DMS53 treated with DMSO at 0.1 percent for 48 hours (cell line): ENCODE measurements at regions not wholly inside any gene's neighbourhood (a gene's known extent, or its start where the extent isn't known, plus 50 kb on each side); places are given as distances from the start of the nearest gene placed in this dataset.
A peak's percentile ranks its signal among the peaks of the same experiment; 100 is the strongest.

ENCODE experiments used
- DNase-seq: peaks from one replicate; lab custom pipeline; 2025; ENCODE audit not compliant: unreplicated experiment; lab: John Stamatoyannopoulos, UW

DNA sequence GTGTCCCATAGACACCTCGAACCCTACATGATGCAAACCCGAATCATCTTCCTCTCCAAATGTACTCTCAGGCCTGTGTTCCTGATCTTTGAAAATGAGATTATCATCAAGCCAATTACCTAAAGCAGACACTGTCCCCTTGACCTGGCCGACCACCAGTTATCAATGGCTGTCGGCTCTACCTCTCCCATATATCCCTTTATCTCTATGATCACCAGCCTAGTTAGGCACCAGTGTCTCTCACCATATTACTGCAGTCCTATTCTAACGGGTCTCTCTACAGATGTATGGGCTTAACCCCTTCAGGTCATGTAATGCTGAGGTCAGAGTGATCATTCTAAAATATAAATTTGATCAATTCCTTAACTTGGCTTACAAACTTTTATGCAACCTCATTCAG is 234.9 kb upstream of the MARCKS start:
- no peak for DNase-seq

GRCh38 chr6:113623129-113623528 is 234.0 kb upstream of the MARCKS start:
- DNase-seq: no peak

GRCh38 chr6:113625850-113626249 is 231.3 kb upstream of the MARCKS start:
- DNase-seq: no peak

- DNase-seq: peak; percentile 41
Observed at GRCh38 chr6:113626475-113626874, 230.7 kb upstream of the MARCKS start.

- no peak for DNase-seq
Observed at GRCh38 chr6:113627480-113627879, 229.7 kb upstream of the MARCKS start.

- no peak for DNase-seq
Observed at GRCh38 chr6:113629256-113629655, 227.9 kb upstream of the MARCKS start.

DNA sequence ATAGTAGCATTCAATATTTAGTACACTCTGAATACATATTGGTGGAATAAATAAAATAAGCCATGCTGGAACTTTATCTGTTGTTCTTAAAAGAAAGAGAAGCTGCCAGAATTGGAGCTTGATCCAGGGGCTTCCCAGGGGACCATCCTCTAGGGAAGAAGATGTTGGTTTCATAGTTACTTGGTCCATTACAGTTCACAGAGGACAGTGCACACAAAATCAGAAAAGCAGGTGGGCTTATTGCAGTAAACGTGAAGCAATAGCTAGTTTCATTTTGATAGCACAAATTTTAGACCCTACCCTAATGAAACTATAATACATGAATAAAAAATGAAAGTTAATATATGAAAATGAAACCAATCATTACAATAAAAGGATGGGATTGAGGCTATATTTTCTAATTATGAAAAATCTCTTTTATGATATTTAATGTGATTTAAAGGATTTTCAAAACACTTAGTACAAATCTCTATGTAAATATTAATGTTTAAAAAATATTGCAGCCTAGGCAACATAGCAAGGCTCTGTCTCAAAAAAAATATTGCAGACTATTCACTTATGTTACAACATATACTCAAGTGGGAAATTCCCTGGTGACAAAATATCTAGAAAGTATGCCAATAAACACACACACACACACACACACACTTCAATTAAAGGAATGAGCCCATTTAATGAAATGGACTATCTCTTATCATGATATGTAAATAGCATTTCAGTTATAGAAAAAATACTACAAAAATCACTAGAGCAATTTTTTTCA is 227.0 kb upstream of the MARCKS start:
- DNase-seq: no peak

GRCh38 chr6:113630738-113631535 is 226.2 kb upstream of the MARCKS start:
- peak; percentile 29 for DNase-seq

- no peak for DNase-seq
Observed at GRCh38 chr6:113631666-113632065, 225.5 kb upstream of the MARCKS start.

GRCh38 chr6:113632220-113632864 is 224.8 kb upstream of the MARCKS start:
- peak; percentile 72 for DNase-seq

- DNase-seq: no peak
Observed at GRCh38 chr6:113633638-113634037, 223.5 kb upstream of the MARCKS start.

GRCh38 chr6:113634352-113635163 is 222.6 kb upstream of the MARCKS start:
- no peak for DNase-seq

- DNase-seq: no peak
Observed at GRCh38 chr6:113635222-113635986, 221.7 kb upstream of the MARCKS start.

DNA sequence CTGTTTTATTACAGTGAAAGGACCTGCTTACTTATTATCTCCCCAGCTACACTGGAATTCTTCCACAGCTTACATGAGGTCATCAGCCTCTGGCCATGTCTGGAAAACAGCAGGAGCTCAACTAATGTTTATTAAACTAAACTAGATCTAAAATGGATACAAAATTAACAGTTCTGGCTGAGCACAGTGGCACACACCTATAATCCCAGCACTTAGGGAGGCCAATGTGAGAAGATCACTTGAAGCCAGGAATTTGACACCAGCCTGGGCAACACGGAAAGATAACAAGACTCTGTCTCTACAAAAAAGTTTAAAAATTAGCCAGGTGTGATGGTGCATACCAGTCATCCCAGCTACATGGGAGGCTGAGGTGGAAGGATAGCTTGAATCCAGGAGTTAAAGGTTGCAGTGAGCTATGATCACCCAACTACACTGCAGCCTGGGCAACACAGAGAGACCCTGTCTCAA is 220.8 kb upstream of the MARCKS start:
- peak; percentile 42 for DNase-seq

DNA sequence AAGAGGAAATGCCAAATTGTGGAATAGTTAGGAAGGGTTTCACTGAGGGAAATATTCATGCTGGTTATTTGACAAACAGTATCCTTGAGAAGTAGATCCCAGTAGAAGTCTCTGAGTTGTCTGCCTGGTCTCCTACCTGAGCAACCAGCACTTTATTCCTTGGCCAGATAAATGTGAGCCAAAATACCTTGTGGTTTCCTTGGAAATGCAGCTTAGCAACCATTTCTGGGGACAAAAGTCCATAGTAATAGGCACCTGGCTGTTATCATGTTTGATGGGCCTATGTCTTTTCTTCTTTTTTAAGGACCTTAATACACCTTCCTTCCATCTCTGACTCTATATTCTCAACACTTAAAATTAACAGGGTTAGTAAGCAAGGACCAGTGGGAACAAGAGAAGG is 217.1 kb upstream of the MARCKS start:
- no peak for DNase-seq

GRCh38 chr6:113642001-113642713 is 215.0 kb upstream of the MARCKS start:
- DNase-seq: no peak

DNA sequence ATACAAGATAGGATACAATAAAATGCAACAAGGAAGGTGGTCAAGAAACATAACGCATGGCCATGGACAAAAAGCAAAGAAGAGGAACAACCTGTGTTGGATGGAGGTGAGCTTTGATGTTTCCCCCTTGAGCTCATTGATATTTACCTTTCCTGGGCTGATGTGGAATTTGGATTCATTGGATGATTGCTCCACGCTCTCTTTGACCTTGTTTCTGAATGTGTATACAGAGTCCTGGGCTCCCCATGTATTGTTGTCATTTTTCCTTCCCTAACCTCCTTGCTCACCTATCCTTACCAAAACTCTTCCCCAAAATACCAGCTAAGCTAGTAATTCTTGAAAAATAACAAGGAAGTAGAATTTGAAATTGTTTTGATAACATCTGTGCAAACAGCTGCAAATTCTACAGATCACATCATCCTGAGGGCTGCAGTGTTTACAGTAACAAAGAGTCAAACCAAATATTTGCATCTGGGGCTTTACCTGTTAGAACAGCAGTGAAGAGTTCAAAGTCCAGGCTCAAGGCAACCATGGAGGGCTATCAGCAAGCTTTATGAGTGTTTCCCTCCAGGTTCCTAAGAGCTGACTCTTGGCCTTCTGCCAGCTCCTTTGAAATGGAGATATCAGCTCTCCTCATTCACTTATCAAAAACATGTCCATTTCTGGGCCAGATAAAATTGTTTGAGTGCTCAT is 214.3 kb upstream of the MARCKS start:
- peak; percentile 97 for DNase-seq

- DNase-seq: no peak
Observed at GRCh38 chr6:113643407-113643770, 213.8 kb upstream of the MARCKS start.
